PFSK-1 (cell line): ENCODE measurements at regions not wholly inside any gene's neighbourhood (a gene's known extent, or its start where the extent isn't known, plus 50 kb on each side); places are given as distances from the start of the nearest gene placed in this dataset.

Experiments
- FOXP2 ChIP-seq: optimal IDR thresholded peaks from 2 replicates; pipeline ENCODE3; 2011; ENCODE audit warnings: borderline replicate concordance, control low read depth, inconsistent platforms; ENCODE audit not compliant: insufficient read depth; ENCODE audit errors: extremely low read length, extremely low read depth
- POLR2AphosphoS5 ChIP-seq: IDR thresholded peaks from 2 replicates; pipeline ENCODE4 v1.6.1; 2012; ENCODE audit warnings: low read depth, mild to moderate bottlenecking, control low read depth, low read length, moderate library complexity
- SIN3A ChIP-seq: IDR thresholded peaks from 2 replicates; pipeline ENCODE4 v1.6.1; 2012; ENCODE audit warnings: mild to moderate bottlenecking, low read length, moderate library complexity, borderline replicate concordance; ENCODE audit not compliant: insufficient read depth
- TAF1 ChIP-seq: IDR thresholded peaks from 2 replicates; pipeline ENCODE4 v1.6.1; 2012; ENCODE audit warnings: low read length, control low read depth, borderline replicate concordance; ENCODE audit not compliant: insufficient read depth
- TF ChIP-seq, protein P1 (sequence below), 2 experiments: IDR thresholded peaks; 2 replicates each; pipeline versions ENCODE4 v1.6.1 to v1.8.0; 2011 to 2012; ENCODE audit warnings: low read depth in 2 of 2, low read length in 2 of 2, control low read depth in 1 of 2, inconsistent platforms in 1 of 2, mild to moderate bottlenecking in 1 of 2, moderate library complexity in 1 of 2; ENCODE audit not compliant: insufficient read depth in 1 of 2

DNA sequence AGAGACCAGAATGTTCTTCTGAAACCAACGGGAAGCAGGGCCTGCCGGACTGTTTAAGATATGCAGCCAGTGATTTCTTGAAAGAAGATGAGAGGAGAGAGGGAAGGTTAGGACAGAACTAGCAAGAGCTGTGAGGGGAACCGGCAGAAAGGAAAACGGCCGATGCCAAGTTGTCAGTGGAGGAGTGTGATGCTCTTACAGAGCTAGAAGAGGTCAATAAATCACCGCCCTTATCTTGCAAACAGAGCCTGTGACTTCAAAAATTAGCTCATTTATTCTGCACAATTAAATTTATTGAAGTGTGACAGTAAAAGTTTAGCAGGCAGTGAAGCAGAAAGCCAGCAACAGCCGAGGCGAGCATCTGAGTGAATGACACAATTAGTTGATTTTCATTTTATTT is 509.5 kb upstream of the ID4 start:
- TF ChIP-seq POLR2AphosphoS5, result no peak
- TF ChIP-seq FOXP2, result no peak
- no peak for TF ChIP-seq SIN3A
- no peak for TF ChIP-seq TAF1
- TF ChIP-seq, protein P1, sequence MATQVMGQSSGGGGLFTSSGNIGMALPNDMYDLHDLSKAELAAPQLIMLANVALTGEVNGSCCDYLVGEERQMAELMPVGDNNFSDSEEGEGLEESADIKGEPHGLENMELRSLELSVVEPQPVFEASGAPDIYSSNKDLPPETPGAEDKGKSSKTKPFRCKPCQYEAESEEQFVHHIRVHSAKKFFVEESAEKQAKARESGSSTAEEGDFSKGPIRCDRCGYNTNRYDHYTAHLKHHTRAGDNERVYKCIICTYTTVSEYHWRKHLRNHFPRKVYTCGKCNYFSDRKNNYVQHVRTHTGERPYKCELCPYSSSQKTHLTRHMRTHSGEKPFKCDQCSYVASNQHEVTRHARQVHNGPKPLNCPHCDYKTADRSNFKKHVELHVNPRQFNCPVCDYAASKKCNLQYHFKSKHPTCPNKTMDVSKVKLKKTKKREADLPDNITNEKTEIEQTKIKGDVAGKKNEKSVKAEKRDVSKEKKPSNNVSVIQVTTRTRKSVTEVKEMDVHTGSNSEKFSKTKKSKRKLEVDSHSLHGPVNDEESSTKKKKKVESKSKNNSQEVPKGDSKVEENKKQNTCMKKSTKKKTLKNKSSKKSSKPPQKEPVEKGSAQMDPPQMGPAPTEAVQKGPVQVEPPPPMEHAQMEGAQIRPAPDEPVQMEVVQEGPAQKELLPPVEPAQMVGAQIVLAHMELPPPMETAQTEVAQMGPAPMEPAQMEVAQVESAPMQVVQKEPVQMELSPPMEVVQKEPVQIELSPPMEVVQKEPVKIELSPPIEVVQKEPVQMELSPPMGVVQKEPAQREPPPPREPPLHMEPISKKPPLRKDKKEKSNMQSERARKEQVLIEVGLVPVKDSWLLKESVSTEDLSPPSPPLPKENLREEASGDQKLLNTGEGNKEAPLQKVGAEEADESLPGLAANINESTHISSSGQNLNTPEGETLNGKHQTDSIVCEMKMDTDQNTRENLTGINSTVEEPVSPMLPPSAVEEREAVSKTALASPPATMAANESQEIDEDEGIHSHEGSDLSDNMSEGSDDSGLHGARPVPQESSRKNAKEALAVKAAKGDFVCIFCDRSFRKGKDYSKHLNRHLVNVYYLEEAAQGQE (IDR thresholded peaks at IDR 0.05; ENCODE audit: insufficient read depth in 1 of 2, low read depth in 2 of 2, low read length in 2 of 2), result no peak

DNA sequence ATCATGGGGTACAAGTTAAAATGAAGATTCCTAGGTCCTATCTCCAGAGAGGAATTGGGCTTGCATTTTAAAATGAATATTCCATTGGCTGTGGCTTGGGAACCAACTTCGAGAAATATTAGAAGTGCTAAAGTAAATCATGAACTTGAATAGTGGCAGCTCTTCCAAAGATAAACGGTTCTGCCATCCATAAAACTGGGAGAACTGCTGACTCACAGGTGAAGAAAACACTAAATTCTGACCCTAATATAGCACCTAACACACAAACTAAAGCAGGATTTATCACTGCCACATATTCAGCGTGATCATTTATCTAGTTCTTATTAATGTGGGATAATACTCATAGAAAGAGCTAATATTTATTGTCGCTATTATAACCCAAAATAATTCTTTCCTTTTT is 508.1 kb upstream of the ID4 start:
- TF ChIP-seq FOXP2, result no peak
- TF ChIP-seq, protein P1 (IDR thresholded peaks at IDR 0.05; ENCODE audit: insufficient read depth in 1 of 2, low read depth in 2 of 2, low read length in 2 of 2), result no peak
- no peak for TF ChIP-seq SIN3A
- TF ChIP-seq POLR2AphosphoS5, result no peak

DNA sequence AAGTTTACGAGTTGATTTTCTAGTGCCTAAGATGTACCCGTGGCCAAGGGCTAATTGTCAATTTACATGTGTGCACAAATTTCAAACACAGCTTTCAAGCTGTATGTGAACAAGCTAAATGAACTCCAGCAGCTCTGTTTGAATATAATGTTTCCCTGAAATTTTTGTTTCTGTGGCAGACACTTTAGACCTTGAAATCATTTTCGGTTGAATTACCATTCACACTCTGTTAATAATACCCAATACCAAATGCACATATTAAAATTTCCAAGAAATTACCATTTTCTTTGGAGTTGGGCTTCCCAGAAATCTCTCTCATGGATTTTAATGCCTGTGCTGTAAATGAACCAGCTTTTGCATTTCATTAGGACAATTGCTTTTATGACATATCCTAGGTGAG is 506.1 kb upstream of the ID4 start:
- TF ChIP-seq, protein P1 (IDR thresholded peaks at IDR 0.05; ENCODE audit: insufficient read depth in 1 of 2, low read depth in 2 of 2, low read length in 2 of 2), result no peak
- TF ChIP-seq FOXP2, result no peak
- no peak for TF ChIP-seq SIN3A
- TF ChIP-seq TAF1, result no peak
- TF ChIP-seq POLR2AphosphoS5, result no peak

DNA sequence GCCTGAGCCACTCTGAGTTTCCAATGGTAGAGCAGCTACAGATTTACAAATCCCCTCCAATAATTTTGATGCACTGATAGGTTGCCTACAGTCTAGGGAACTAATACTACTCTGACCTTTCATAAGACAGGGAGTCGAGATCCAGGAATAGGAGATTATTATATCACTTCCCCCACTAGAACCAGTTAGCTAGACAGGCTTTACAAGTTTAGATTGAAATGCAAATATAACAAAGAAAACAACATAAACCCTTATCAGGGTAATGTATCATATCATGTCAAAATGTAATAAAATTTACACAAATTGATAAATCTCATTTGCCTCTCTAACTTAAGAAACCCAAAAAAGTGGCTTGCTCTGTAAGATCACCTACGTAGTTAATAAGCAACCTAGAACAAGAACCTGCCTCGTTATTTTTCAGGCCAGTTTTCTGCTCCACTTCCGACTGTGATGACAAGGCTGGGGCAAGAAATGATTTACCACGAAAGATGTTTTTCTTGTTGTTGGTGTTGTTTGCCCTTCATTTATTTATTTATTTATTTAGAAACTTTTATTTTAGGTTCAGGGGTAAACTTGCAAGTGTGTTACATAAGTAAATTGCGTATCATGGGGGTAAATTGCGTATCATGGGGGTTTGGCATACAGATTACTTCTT is 504.2 kb upstream of the ID4 start:
- TF ChIP-seq TAF1 (no peak), POLR2AphosphoS5 (no peak), FOXP2 (no peak), SIN3A (no peak)
- TF ChIP-seq, protein P1 (IDR thresholded peaks at IDR 0.05; ENCODE audit: insufficient read depth in 1 of 2, low read depth in 2 of 2, low read length in 2 of 2), result no peak
